GM12891 (cell line): ENCODE measurements at regions not wholly inside any gene's neighbourhood (a gene's known extent, or its start where the extent isn't known, plus 50 kb on each side); places are given as distances from the start of the nearest gene placed in this dataset.

Experiments
- POLR2AphosphoS5 ChIP-seq: IDR thresholded peaks from 2 replicates; pipeline ENCODE4 v1.6.1; 2011; ENCODE audit warnings: low read depth, low read length, control low read depth
- SPI1 ChIP-seq: IDR thresholded peaks from 2 replicates; pipeline ENCODE4 v1.6.1; 2011; ENCODE audit warnings: low read depth, low read length, control low read depth

GRCh38 chr10:121260377-121260776 is 337.9 kb downstream of the FGFR2 start:
- TF ChIP-seq POLR2AphosphoS5 (no peak), SPI1 (no peak)
